ENCODE measurements at regions not wholly inside any gene's neighbourhood (a gene's known extent, or its start where the extent isn't known, plus 50 kb on each side); places are given as distances from the start of the nearest gene placed in this dataset.

DNA sequence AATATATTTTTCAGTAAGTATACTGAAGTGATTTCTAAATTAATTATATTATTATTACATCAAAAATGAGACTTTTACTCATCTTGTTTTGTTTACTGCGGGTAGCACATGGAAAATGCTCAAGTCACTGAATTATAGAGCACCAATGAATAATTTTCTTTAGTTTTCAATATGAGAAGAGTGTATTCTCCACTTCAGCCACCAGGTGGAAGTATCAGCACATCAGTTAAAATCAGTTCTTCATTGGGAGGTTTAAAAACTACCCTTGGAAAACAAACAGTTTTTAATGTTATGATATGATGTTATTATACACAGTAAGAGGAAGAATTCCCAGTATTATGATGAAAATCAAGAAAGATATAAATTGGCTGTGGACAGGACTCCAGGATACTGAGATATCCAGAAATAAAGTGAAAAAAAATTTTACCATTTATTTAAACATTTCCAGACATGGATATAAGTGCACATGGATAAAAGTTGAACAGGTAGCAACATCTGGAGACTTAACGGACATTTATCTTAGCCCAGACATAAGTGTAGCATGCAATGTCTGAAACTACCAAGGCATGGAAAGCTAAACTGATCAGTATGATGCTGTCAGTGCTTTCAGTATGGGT is 467.3 kb downstream of the KCNJ2 start:
- H3K4me3 ChIP-seq (ENCODE audit: low read depth, low read length): no peak overlapping the region
- DNase-seq (ENCODE audit: low read depth): peak; percentile 33
- TF ChIP-seq, protein P1, sequence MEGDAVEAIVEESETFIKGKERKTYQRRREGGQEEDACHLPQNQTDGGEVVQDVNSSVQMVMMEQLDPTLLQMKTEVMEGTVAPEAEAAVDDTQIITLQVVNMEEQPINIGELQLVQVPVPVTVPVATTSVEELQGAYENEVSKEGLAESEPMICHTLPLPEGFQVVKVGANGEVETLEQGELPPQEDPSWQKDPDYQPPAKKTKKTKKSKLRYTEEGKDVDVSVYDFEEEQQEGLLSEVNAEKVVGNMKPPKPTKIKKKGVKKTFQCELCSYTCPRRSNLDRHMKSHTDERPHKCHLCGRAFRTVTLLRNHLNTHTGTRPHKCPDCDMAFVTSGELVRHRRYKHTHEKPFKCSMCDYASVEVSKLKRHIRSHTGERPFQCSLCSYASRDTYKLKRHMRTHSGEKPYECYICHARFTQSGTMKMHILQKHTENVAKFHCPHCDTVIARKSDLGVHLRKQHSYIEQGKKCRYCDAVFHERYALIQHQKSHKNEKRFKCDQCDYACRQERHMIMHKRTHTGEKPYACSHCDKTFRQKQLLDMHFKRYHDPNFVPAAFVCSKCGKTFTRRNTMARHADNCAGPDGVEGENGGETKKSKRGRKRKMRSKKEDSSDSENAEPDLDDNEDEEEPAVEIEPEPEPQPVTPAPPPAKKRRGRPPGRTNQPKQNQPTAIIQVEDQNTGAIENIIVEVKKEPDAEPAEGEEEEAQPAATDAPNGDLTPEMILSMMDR (IDR thresholded peaks at IDR 0.05; ENCODE audit: low read depth, low read length, missing control alignments): peak; percentile 58
- in situ Hi-C loops (cut with HindIII; ENCODE audit: low sequenced_read_pairs): loop anchor here (25.0 kb wide), 1 partner anchor 1901 kb away; no protein-coding TSS in a partner anchor

DNA sequence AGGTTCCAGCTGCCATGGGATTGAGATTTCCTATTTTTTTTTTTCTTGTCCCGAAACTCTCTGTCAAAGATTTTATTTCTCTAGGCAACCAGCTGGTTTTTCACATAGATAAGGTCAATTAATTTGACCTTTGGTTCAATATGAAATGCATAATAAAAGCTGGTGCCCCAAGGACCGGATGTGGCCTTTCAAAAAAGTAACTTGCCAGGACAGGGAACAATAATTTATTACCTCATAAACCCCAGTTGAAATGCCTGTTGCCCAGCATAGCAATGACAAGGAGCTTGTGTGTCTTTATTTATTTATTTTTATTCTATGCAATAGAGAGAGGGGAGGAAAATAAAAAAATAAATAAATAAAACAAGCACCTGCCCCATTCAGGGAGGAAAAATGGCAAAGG is 472.7 kb downstream of the KCNJ2 start:
- no peak overlapping the region for H3K4me3 ChIP-seq (ENCODE audit: low read depth, low read length)
- no peak for DNase-seq (ENCODE audit: low read depth)
- in situ Hi-C loops (cut with HindIII; ENCODE audit: low sequenced_read_pairs): loop anchor here (25.0 kb wide), 1 partner anchor 1895 kb away; no protein-coding TSS in a partner anchor
- TF ChIP-seq, protein P1 (IDR thresholded peaks at IDR 0.05; ENCODE audit: low read depth, low read length, missing control alignments): no peak

DNA sequence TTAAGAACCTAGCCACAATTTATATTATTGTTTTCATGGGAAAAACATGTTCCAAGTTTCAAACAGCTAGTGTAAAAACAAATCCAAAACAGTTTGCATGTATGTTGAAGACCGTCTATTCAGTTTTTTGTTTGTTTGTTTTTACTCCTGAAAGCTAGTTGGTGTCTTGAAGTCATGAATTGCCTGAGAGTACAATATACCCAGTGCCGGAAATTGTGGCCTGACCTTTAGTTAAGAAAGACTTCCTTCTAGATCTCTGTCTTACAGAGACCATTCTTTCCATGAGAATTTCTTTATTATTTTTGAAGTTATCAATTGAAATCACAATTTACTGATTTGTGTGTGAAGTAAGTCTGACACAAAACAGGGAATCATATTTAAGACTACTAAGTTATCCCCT is 474.8 kb downstream of the KCNJ2 start:
- H3K4me3 ChIP-seq (ENCODE audit: low read depth, low read length): no peak overlapping the region
- in situ Hi-C loops (cut with HindIII; ENCODE audit: low sequenced_read_pairs): loop anchor here (25.0 kb wide), 1 partner anchor 1893 kb away; no protein-coding TSS in a partner anchor
- DNase-seq (ENCODE audit: low read depth): no peak
- TF ChIP-seq, protein P1 (IDR thresholded peaks at IDR 0.05; ENCODE audit: low read depth, low read length, missing control alignments): no peak

DNA sequence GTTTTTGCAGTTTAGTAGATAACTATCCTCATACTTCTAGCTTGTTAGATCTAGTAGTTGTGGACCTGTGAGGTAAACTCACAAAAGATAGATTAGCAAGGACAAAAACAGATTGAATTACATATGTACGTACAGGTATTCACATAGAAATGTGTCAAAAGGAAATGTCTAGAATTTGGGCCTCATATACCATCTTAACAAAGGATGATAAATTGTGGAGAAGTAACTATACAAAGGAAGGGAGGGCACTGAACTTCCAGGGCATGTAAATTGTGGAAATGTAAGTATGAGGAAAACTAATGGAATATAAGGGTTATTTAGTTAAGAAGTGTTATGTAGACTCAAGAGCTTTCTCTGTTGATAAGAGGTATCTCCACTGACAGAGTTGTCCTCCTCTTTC is 477.3 kb downstream of the KCNJ2 start:
- DNase-seq (ENCODE audit: low read depth): no peak
- in situ Hi-C loops (cut with HindIII; ENCODE audit: low sequenced_read_pairs): loop anchor here (25.0 kb wide), 1 partner anchor 1891 kb away; no protein-coding TSS in a partner anchor
- TF ChIP-seq, protein P1 (IDR thresholded peaks at IDR 0.05; ENCODE audit: low read depth, low read length, missing control alignments): no peak

DNA sequence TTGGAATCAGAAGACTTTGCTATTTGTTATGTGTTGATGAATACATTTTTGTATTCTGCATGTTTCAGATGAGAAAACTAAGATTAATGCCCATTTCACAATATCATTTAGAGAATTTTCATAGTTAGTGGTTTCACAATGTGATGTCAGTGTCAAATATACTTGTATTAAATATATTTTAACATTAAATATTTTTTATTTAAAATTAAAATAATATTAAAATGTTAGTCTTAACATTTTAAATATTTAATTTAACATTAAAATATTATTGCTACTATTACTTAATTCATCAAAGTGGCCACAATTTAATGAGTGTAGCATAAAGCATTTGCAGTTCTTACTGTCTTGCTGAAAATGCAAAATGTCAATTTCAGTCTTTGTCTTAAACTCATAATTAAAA is 478.8 kb downstream of the KCNJ2 start:
- H3K4me3 ChIP-seq (ENCODE audit: low read depth, low read length): no peak overlapping the region
- TF ChIP-seq, protein P1 (IDR thresholded peaks at IDR 0.05; ENCODE audit: low read depth, low read length, missing control alignments): no peak
- in situ Hi-C loops (cut with HindIII; ENCODE audit: low sequenced_read_pairs): loop anchor here (25.0 kb wide), 1 partner anchor 1889 kb away; no protein-coding TSS in a partner anchor
- DNase-seq (ENCODE audit: low read depth): no peak

More for the DNA sequence above, 477.3 kb downstream of the KCNJ2 start:
- H3K4me3 ChIP-seq (ENCODE audit: low read depth, low read length): no peak overlapping the region

DNA sequence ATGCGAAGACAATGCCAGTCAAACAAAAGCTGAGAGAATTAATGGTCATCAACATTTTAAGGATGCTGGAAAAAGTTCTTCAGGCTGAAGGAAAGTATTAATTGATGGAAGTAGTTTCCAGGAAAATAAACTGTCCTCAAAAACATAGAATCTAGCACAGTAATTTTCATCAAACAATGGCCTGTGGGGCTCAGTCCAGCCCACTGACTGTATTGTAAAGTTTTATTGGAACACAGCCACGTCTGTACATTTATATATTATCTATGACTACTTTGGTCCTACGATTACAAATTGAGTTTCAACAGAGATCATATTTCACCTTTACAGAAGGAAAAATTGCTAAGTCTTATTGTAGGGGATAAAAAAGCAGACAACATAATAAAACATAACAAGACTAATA is 484.5 kb downstream of the KCNJ2 start:
- DNase-seq (ENCODE audit: low read depth): no peak
- in situ Hi-C loops (cut with HindIII; ENCODE audit: low sequenced_read_pairs): no loop called here
- TF ChIP-seq, protein P1 (IDR thresholded peaks at IDR 0.05; ENCODE audit: low read depth, low read length, missing control alignments): no peak
- H3K4me3 ChIP-seq (ENCODE audit: low read depth, low read length): no peak overlapping the region

Data from astrocyte of the cerebellum (primary cell).